ENCODE measurements at regions not wholly inside any gene's neighbourhood (a gene's known extent, or its start where the extent isn't known, plus 50 kb on each side); places are given as distances from the start of the nearest gene placed in this dataset.

DNA sequence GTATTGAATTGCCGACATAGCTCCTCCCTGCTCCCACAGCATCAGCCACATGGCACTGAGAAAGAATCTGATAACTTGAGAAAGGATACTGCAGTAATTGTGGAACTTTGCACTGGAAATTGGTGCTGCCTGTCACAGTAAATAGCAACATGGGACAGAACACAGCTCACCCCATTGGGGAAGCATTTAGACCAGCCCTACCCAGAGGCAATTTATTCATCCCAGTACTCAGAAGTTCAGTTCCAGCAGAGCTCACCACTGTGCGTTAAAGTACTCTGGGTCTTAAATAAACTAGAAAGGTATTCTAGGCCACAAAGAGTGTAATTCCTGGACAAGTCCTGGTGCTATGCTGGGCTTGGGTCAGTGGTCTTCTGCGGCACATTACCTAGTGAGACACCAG, 347.1 kb downstream of the PYDC2 start:
- WGBS, 3 donors: 88 to 89% (median 88%) methylated on average over 3 of the region's 3 CpGs
- DNase-seq (no peak), ATAC-seq (no peak)
- H3K9me3 ChIP-seq: no peaks in the 10 kb centered on the region
- no peak overlapping the region for H3K4me3 ChIP-seq
- H3K27ac ChIP-seq: no peak overlapping the region
- TF ChIP-seq, protein P1, sequence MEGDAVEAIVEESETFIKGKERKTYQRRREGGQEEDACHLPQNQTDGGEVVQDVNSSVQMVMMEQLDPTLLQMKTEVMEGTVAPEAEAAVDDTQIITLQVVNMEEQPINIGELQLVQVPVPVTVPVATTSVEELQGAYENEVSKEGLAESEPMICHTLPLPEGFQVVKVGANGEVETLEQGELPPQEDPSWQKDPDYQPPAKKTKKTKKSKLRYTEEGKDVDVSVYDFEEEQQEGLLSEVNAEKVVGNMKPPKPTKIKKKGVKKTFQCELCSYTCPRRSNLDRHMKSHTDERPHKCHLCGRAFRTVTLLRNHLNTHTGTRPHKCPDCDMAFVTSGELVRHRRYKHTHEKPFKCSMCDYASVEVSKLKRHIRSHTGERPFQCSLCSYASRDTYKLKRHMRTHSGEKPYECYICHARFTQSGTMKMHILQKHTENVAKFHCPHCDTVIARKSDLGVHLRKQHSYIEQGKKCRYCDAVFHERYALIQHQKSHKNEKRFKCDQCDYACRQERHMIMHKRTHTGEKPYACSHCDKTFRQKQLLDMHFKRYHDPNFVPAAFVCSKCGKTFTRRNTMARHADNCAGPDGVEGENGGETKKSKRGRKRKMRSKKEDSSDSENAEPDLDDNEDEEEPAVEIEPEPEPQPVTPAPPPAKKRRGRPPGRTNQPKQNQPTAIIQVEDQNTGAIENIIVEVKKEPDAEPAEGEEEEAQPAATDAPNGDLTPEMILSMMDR (IDR thresholded peaks at IDR 0.05): no peak
- H3K4me1 ChIP-seq: no peaks in the 10 kb centered on the region
- no peaks in the 10 kb centered on the region for H3K36me3 ChIP-seq (ENCODE audit: insufficient read depth in 1 of 2, low read depth in 1 of 2)
- no peaks in the 10 kb centered on the region for H3K27me3 ChIP-seq (ENCODE audit: insufficient read depth in 3 of 3, low read length in 2 of 3)
- intact Hi-C loops (cut with DNase I): no loop called here

DNA sequence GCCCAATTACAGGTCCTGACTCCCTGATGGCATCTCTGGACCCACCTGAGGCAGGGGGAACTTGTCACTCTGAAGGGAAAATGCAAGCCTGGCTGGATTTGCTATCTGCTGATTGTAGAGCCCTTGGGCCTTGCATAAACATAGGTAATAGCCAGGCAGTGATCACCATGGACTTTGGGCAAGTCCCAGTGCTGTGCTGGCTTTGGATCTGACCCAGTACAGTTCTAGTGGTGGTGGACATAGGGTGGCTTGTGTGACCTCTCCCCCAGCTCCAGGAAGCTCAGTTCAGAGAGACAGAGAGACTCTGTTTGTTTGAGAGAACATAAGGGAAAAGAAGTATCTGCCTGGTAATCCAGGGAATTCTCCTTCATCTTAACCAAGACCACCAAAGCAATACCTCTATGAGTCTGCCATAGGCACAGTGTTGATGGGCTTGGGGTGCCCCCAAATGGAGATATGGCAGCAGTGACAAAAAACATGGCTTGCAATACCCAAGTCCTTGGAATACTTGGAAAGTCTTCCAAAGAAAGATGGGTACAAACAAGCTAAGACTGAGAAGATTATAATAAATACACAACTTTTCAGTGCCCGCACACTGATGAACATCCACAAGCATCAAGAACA, 348.5 kb downstream of the PYDC2 start:
- ATAC-seq: no peak
- WGBS, 3 donors: 97 to 100% (median 100%) methylated on average over 1 of the region's 1 CpG
- Histone ChIP-seq H3K4me3 (no peak overlapping the region), H3K36me3 (ENCODE audit: insufficient read depth in 1 of 2, low read depth in 1 of 2) (no peaks in the 10 kb centered on the region), H3K4me1 (no peaks in the 10 kb centered on the region), H3K27me3 (ENCODE audit: insufficient read depth in 3 of 3, low read length in 2 of 3) (no peaks in the 10 kb centered on the region), H3K27ac (no peak overlapping the region), H3K9me3 (no peaks in the 10 kb centered on the region)
- TF ChIP-seq, protein P1 (IDR thresholded peaks at IDR 0.05): no peak
- DNase-seq: no peak
- intact Hi-C loops (cut with DNase I): no loop called here

DNA sequence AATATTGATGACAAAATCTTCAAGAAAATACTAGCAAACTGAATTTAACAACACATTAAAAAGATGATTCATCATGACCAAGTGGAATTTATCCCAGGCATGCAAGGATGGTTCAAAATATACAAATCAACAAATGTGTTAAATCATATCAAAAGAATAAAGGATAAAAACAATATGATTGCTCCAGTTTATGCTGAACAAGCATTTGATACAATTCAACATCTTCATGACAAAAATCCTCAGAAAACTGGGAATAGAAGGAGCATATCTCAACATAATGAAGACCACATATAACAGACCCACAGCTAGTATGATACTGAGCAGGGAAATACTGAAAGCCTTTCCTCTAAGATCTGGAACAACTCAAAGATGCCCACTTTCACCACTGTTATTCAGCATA, 352.3 kb downstream of the PYDC2 start:
- no peak for ATAC-seq
- Histone ChIP-seq H3K4me1 (no peaks in the 10 kb centered on the region), H3K36me3 (ENCODE audit: insufficient read depth in 1 of 2, low read depth in 1 of 2) (no peaks in the 10 kb centered on the region), H3K9me3 (no peaks in the 10 kb centered on the region), H3K4me3 (no peak overlapping the region), H3K27me3 (ENCODE audit: insufficient read depth in 3 of 3, low read length in 2 of 3) (no peaks in the 10 kb centered on the region), H3K27ac (no peak overlapping the region)
- TF ChIP-seq, protein P1 (IDR thresholded peaks at IDR 0.05): no peak
- intact Hi-C loops (cut with DNase I): no loop called here
- no peak for DNase-seq

DNA sequence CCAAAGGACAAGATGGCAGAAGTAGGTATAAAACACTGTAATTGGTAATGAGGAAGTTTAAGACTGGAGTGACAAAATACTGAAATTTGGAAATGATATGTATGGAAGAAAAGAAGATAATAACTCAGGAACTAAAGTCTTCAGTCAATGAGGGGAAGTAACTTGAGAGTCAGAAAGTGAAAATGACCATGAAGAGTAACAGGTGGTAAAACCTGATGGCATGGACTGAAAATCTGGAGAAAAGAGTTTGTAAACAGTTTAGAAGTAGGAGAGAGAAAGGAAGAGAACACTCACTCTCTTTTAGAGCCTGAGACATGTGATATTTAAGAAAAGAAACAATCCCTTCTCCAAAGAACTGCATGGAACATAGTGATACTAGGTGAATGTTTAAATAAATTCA, 387.9 kb downstream of the PYDC2 start:
- Histone ChIP-seq H3K4me3 (no peak overlapping the region), H3K36me3 (ENCODE audit: insufficient read depth in 1 of 2, low read depth in 1 of 2) (no peaks in the 10 kb centered on the region), H3K4me1 (no peaks in the 10 kb centered on the region), H3K27ac (no peak overlapping the region), H3K27me3 (ENCODE audit: insufficient read depth in 3 of 3, low read length in 2 of 3) (no peaks in the 10 kb centered on the region), H3K9me3 (no peaks in the 10 kb centered on the region)
- DNase-seq: no peak
- TF ChIP-seq, protein P1 (IDR thresholded peaks at IDR 0.05): no peak
- intact Hi-C loops (cut with DNase I): no loop called here
- ATAC-seq: no peak

DNA sequence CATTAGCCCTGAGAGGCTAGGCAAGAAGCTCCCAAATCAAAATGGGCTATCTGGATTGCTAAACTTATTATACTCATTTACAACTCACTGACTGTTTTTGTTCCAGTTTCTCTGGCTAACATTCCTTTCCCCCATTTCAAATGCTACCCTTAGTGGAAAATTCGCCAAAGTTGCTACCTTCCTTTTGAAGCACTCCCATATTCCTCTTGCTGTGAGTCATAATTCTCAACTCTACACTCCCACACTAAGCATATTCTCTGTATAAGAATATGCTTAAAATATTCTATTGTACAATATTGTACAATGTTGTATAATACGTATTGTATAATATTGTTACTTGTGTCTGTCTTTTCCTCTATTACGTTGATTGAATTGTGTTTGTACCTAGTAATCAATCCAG, 398.6 kb downstream of the PYDC2 start:
- 91 to 94% (median 93%) methylated on average over 3 of the region's 3 CpGs for WGBS, 3 donors
- DNase-seq: no peak
- Histone ChIP-seq H3K27ac (no peak overlapping the region), H3K4me1 (no peaks in the 10 kb centered on the region), H3K4me3 (no peak overlapping the region), H3K27me3 (ENCODE audit: insufficient read depth in 3 of 3, low read length in 2 of 3) (no peaks in the 10 kb centered on the region), H3K9me3 (no peaks in the 10 kb centered on the region), H3K36me3 (ENCODE audit: insufficient read depth in 1 of 2, low read depth in 1 of 2) (no peaks in the 10 kb centered on the region)
- TF ChIP-seq, protein P1 (IDR thresholded peaks at IDR 0.05): no peak
- intact Hi-C loops (cut with DNase I): no loop called here
- no peak for ATAC-seq
